ENCODE measurements at regions not wholly inside any gene's neighbourhood (a gene's known extent, or its start where the extent isn't known, plus 50 kb on each side); places are given as distances from the start of the nearest gene placed in this dataset.

GRCh38 chr3:73215901-73216300, 154.4 kb downstream of the EBLN2 start:
- no peaks in the 10 kb centered on the region for H3K79me1 ChIP-seq (ENCODE audit: low read length)
- no peak overlapping the region for H3K18ac ChIP-seq (ENCODE audit: low read length)
- H3K27me3 ChIP-seq (ENCODE audit: insufficient read depth, low read length), result no peaks in the 10 kb centered on the region
- H4K91ac ChIP-seq (ENCODE audit: low read depth, low read length), result no peak overlapping the region
- no peaks in the 10 kb centered on the region for H3K36me3 ChIP-seq (ENCODE audit: control insufficient read depth in 1 of 2, insufficient read depth in 2 of 2, low read length in 2 of 2)
- no peak for DNase-seq
- H3K4me2 ChIP-seq (ENCODE audit: low read length), result no peak overlapping the region
- no peak overlapping the region for H3K4ac ChIP-seq (ENCODE audit: low read depth, low read length)
- H4K8ac ChIP-seq (ENCODE audit: low read depth, low read length), result no peak overlapping the region
- H3K4me1 ChIP-seq (ENCODE audit: control insufficient read depth in 1 of 2, insufficient read depth in 2 of 2, low read length in 2 of 2), result no peaks in the 10 kb centered on the region
- no peak overlapping the region for H2AK5ac ChIP-seq (ENCODE audit: low read length)
- H3K79me2 ChIP-seq (ENCODE audit: control insufficient read depth, insufficient read depth, low read length, poor library complexity), result no peaks in the 10 kb centered on the region
- H3K14ac ChIP-seq (ENCODE audit: low read length), result no peak overlapping the region
- H3K9me3 ChIP-seq (ENCODE audit: insufficient read depth, low read depth, low read length), result no peaks in the 10 kb centered on the region
- no peak overlapping the region for H3K23ac ChIP-seq (ENCODE audit: low read length)
- H2AFZ ChIP-seq (ENCODE audit: insufficient read depth, low read length, poor library complexity), result no peak overlapping the region
- H3K9ac ChIP-seq (ENCODE audit: low read length), result no peak overlapping the region
- H2BK120ac ChIP-seq (ENCODE audit: insufficient read depth, low read length, poor library complexity), result no peak overlapping the region
- no peak overlapping the region for H3K27ac ChIP-seq (ENCODE audit: low read depth, low read length)
- no peak overlapping the region for H3K4me3 ChIP-seq (ENCODE audit: low read depth, low read length)
- no peak overlapping the region for H4K12ac ChIP-seq (ENCODE audit: low read depth, low read length)
- WGBS (ENCODE audit: extremely low coverage, insufficient coverage, insufficient read length), result no CpG with 5 or more reads among the region's 4 CpGs
- H2BK12ac ChIP-seq (ENCODE audit: low read length), result no peak overlapping the region
- no peak overlapping the region for H2BK5ac ChIP-seq (ENCODE audit: low read depth, low read length, poor library complexity)

- Histone ChIP-seq H3K4me1 (ENCODE audit: control insufficient read depth in 1 of 2, insufficient read depth in 2 of 2, low read length in 2 of 2) (no peaks in the 10 kb centered on the region), H2BK12ac (ENCODE audit: low read length) (no peak overlapping the region), H3K18ac (ENCODE audit: low read length) (no peak overlapping the region), H3K79me1 (ENCODE audit: low read length) (no peaks in the 10 kb centered on the region), H3K79me2 (ENCODE audit: control insufficient read depth, insufficient read depth, low read length, poor library complexity) (no peaks in the 10 kb centered on the region), H3K4ac (ENCODE audit: low read depth, low read length) (no peak overlapping the region), H3K4me2 (ENCODE audit: low read length) (no peak overlapping the region), H3K27me3 (ENCODE audit: insufficient read depth, low read length) (no peaks in the 10 kb centered on the region), H3K9me3 (ENCODE audit: insufficient read depth, low read depth, low read length) (no peaks in the 10 kb centered on the region), H3K27ac (ENCODE audit: low read depth, low read length) (no peak overlapping the region), H3K4me3 (ENCODE audit: low read depth, low read length) (no peak overlapping the region), H4K8ac (ENCODE audit: low read depth, low read length) (no peak overlapping the region), H4K91ac (ENCODE audit: low read depth, low read length) (no peak overlapping the region), H3K9ac (ENCODE audit: low read length) (no peak overlapping the region), H4K12ac (ENCODE audit: low read depth, low read length) (no peak overlapping the region), H2BK5ac (ENCODE audit: low read depth, low read length, poor library complexity) (no peak overlapping the region), H3K23ac (ENCODE audit: low read length) (no peak overlapping the region), H3K36me3 (ENCODE audit: control insufficient read depth in 1 of 2, insufficient read depth in 2 of 2, low read length in 2 of 2) (no peaks in the 10 kb centered on the region), H2AK5ac (ENCODE audit: low read length) (no peak overlapping the region), H2AFZ (ENCODE audit: insufficient read depth, low read length, poor library complexity) (no peak overlapping the region), H3K14ac (ENCODE audit: low read length) (no peak overlapping the region), H2BK120ac (ENCODE audit: insufficient read depth, low read length, poor library complexity) (no peak overlapping the region)
- DNase-seq, result no peak
- WGBS (ENCODE audit: extremely low coverage, insufficient coverage, insufficient read length), result no CpG with 5 or more reads among the region's 1 CpG
Observed at GRCh38 chr3:73216310-73216709, 154.9 kb downstream of the EBLN2 start.

- Histone ChIP-seq H3K4me2 (ENCODE audit: low read length) (no peak overlapping the region), H4K91ac (ENCODE audit: low read depth, low read length) (no peak overlapping the region), H2BK12ac (ENCODE audit: low read length) (no peak overlapping the region)
Observed at GRCh38 chr3:73222126-73222525, 160.7 kb downstream of the EBLN2 start.

GRCh38 chr3:73225146-73225855, 163.8 kb downstream of the EBLN2 start:
- no peaks in the 10 kb centered on the region for H3K79me1 ChIP-seq (ENCODE audit: low read length)
- no peak overlapping the region for H3K23ac ChIP-seq (ENCODE audit: low read length)
- H3K36me3 ChIP-seq (ENCODE audit: control insufficient read depth in 1 of 2, insufficient read depth in 2 of 2, low read length in 2 of 2), result no peaks in the 10 kb centered on the region
- no peak overlapping the region for H3K27ac ChIP-seq (ENCODE audit: low read depth, low read length)
- no CpG with 5 or more reads among the region's 8 CpGs for WGBS (ENCODE audit: extremely low coverage, insufficient coverage, insufficient read length)
- no peak overlapping the region for H3K4ac ChIP-seq (ENCODE audit: low read depth, low read length)
- H4K91ac ChIP-seq (ENCODE audit: low read depth, low read length), result no peak overlapping the region
- H2BK5ac ChIP-seq (ENCODE audit: low read depth, low read length, poor library complexity), result no peak overlapping the region
- H3K27me3 ChIP-seq (ENCODE audit: insufficient read depth, low read length), result no peaks in the 10 kb centered on the region
- H3K18ac ChIP-seq (ENCODE audit: low read length), result no peak overlapping the region
- H3K79me2 ChIP-seq (ENCODE audit: control insufficient read depth, insufficient read depth, low read length, poor library complexity), result no peaks in the 10 kb centered on the region
- no peaks in the 10 kb centered on the region for H3K4me1 ChIP-seq (ENCODE audit: control insufficient read depth in 1 of 2, insufficient read depth in 2 of 2, low read length in 2 of 2)
- peak in 1 of 2 donors; percentile 59 for DNase-seq
- H2BK120ac ChIP-seq (ENCODE audit: insufficient read depth, low read length, poor library complexity), result no peak overlapping the region
- H3K4me2 ChIP-seq (ENCODE audit: low read length), result no peak overlapping the region
- H3K9me3 ChIP-seq (ENCODE audit: insufficient read depth, low read depth, low read length), result no peaks in the 10 kb centered on the region
- H2AK5ac ChIP-seq (ENCODE audit: low read length), result no peak overlapping the region
- H3K14ac ChIP-seq (ENCODE audit: low read length), result no peak overlapping the region
- H2BK12ac ChIP-seq (ENCODE audit: low read length), result no peak overlapping the region
- H3K9ac ChIP-seq (ENCODE audit: low read length), result no peak overlapping the region
- no peak overlapping the region for H4K12ac ChIP-seq (ENCODE audit: low read depth, low read length)
- no peak overlapping the region for H2AFZ ChIP-seq (ENCODE audit: insufficient read depth, low read length, poor library complexity)
- no peak overlapping the region for H4K8ac ChIP-seq (ENCODE audit: low read depth, low read length)
- H3K4me3 ChIP-seq (ENCODE audit: low read depth, low read length), result no peak overlapping the region

More at GRCh38 chr3:73222126-73222525, 160.7 kb downstream of the EBLN2 start:
- H4K8ac ChIP-seq (ENCODE audit: low read depth, low read length), result no peak overlapping the region
- H3K4me1 ChIP-seq (ENCODE audit: control insufficient read depth in 1 of 2, insufficient read depth in 2 of 2, low read length in 2 of 2), result no peaks in the 10 kb centered on the region
- H2BK120ac ChIP-seq (ENCODE audit: insufficient read depth, low read length, poor library complexity), result no peak overlapping the region
- no peak overlapping the region for H3K27ac ChIP-seq (ENCODE audit: low read depth, low read length)
- no peaks in the 10 kb centered on the region for H3K79me2 ChIP-seq (ENCODE audit: control insufficient read depth, insufficient read depth, low read length, poor library complexity)
- H4K12ac ChIP-seq (ENCODE audit: low read depth, low read length), result no peak overlapping the region
- no peak overlapping the region for H3K18ac ChIP-seq (ENCODE audit: low read length)
- no peak overlapping the region for H3K9ac ChIP-seq (ENCODE audit: low read length)
- WGBS (ENCODE audit: extremely low coverage, insufficient coverage, insufficient read length), result no CpG with 5 or more reads among the region's 4 CpGs
- H3K36me3 ChIP-seq (ENCODE audit: control insufficient read depth in 1 of 2, insufficient read depth in 2 of 2, low read length in 2 of 2), result no peaks in the 10 kb centered on the region
- DNase-seq, result no peak
- H2AK5ac ChIP-seq (ENCODE audit: low read length), result no peak overlapping the region
- no peak overlapping the region for H3K4me3 ChIP-seq (ENCODE audit: low read depth, low read length)
- H3K79me1 ChIP-seq (ENCODE audit: low read length), result no peaks in the 10 kb centered on the region
- no peaks in the 10 kb centered on the region for H3K9me3 ChIP-seq (ENCODE audit: insufficient read depth, low read depth, low read length)
- H3K4ac ChIP-seq (ENCODE audit: low read depth, low read length), result no peak overlapping the region
- H2BK5ac ChIP-seq (ENCODE audit: low read depth, low read length, poor library complexity), result no peak overlapping the region
- no peak overlapping the region for H3K23ac ChIP-seq (ENCODE audit: low read length)
- no peaks in the 10 kb centered on the region for H3K27me3 ChIP-seq (ENCODE audit: insufficient read depth, low read length)
- H3K14ac ChIP-seq (ENCODE audit: low read length), result no peak overlapping the region
- H2AFZ ChIP-seq (ENCODE audit: insufficient read depth, low read length, poor library complexity), result no peak overlapping the region

Data from trophoblast cell (in vitro differentiated cells and primary cell).